GM19043 (cell line): ENCODE measurements at regions not wholly inside any gene's neighbourhood (a gene's known extent, or its start where the extent isn't known, plus 50 kb on each side); places are given as distances from the start of the nearest gene placed in this dataset.

Experiments used
- ATAC-seq: cut with Tn5 transposase; IDR thresholded peaks from one replicate; pipeline ENCODE4 v1.9.1; 2021; ENCODE audit warnings: low read depth; ENCODE audit not compliant: unreplicated experiment

DNA sequence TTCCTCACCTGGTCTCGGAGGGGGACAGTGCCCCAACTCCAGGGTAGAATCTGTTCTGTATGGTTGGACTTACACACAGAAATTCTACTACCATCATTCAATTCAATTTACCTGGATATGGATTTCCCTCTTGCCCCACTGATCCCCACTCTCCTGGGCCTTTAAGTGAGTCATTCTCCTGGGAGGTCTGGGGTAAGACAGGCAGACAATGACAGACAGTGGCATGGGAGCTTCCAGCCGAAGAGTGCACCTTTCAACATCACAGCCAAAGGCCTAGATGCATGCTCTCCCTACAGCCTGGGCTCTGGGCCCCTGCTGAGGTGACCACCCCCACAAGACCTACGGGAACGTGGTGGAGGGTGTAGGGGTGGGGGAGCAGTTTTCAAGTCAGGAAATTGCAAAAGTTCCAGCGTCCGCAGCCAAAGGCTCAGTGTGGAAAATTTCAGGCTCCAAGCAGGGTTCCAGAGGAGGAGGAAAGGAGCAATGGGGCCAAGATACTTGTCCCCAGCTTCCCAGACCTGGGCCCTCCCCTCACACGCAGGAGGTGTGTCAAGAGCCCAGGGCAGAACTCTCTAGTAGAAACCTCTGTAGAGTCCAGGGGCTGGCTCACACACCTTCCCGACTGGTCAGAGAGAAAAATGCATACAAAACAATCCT, 296.4 kb downstream of the CYP26B1 start:
- no peak for ATAC-seq

DNA sequence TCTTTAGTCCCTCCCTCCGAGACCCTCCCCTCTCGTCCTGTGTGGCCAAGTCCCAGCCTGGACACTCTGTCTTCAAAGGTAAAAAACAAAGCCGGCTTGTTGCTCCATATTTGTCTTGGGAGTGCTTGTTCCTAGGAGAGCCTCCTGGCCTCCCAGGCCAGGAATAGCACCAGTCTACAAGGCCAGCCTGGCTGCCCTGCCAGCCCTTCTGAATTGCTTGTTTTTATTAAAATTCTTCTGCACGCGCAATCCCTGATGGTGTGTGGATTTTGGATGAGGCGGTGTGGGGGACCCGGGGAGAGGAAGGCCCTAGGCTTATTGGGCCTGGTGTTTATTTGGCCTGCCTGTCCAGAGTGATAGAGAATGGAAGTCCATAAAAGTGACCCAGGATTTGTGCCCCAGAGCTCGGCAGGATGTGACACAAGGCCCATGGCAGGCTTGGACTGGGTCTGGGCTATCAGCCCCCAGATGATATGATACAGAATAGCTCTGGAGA, 297.3 kb downstream of the CYP26B1 start:
- ATAC-seq: no peak

DNA sequence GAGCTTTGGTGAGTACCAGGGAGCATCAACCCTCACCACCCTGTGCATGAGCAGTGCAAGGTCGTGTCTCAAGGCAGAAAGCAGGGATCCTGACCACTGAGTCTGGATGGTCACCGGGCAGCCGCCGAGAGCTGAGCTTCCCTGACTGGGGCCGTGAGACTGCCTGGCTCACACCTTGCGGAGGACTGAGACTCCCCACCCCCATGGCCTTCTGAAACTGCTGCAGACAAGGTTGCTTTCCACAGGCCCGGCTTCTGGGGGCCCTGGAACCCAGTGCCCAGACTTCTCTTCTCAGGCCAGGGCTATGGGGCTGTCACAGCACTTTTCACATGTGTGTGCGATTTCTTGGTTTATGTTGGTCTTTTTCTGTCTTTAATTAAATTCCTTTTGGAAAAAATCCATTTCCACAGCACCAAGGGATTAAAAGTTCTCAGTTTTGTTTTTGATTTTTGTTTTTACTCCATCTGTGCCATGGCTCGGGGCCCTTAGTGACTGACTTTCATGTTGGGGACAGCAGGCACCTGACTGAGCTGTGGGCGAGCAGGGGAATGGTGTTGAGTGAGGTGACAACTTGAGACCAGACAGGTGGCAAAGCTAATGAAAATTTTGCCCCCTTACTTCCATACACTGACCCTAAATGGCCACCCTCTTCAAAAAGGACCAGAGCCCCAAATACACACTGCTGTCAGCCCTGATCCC, 297.9 kb downstream of the CYP26B1 start:
- no peak for ATAC-seq

DNA sequence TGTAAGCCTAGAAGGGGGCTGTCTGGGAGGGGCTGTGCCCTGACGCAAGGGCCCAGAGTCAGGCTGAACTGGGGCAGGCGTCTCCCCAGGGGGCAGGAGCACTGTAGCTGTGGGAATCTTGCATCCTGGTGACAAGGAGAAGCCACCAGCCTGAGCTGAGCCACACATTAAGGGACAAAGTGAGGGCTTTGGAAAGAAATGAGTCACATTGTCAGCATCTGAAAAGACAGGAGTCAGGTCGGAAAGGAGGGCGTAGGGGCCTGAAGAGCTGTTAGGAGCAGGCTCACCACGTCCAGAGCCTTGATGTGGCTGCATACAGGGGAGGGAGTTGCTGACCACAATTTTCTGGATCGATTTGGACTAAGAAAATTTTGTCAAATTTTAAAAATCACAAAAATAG, 298.6 kb downstream of the CYP26B1 start:
- ATAC-seq: no peak

DNA sequence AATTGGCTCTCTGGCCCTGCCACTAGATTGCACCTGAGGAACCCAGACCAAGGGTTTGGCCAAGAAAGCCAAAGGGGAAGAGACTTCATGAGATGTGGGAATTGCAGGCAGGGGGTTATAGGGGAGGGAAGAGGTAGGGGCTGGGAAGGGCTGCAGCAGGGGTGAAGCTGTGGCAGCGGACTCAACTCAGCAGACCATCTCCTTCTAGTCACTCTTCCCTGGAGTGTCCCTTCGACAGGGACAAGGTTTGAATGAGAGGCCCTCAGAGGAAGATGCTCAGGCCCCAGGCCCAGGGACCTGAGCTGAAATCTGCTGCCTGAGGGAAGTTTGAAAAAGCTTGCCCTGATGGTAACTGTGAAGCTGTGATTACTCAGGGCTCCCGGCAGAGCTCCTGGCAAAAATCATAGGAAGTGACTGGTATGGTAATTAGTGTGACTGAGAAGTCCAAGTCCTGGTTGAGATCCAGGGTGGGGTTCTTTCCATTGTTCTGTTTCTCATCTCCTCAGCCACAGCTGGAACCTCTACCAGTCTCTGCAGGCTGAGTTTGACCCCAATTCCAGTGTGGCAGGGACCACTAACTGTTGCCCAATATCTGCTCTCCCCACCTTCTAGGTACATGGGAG, 300.9 kb downstream of the CYP26B1 start:
- no peak for ATAC-seq

DNA sequence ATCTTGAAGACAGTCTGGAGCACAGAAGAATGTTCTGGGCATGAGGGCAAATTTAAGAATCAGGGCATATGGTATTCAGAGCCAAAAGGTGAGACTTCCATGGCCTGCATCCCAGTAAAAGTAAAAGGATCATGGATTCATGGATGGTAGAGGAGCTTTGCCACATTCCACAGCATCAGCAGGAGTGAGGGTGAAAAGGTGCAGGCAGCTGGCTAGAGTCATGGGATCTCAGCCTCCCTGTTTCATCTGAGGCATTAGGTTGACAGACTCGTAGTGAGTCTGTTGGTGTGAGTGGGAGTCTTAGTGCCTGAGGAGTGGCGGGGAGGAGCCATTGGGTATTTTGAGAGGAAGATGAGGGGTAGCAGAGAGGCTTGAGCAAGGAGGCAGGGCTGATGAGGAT, 301.6 kb downstream of the CYP26B1 start:
- no peak for ATAC-seq

DNA sequence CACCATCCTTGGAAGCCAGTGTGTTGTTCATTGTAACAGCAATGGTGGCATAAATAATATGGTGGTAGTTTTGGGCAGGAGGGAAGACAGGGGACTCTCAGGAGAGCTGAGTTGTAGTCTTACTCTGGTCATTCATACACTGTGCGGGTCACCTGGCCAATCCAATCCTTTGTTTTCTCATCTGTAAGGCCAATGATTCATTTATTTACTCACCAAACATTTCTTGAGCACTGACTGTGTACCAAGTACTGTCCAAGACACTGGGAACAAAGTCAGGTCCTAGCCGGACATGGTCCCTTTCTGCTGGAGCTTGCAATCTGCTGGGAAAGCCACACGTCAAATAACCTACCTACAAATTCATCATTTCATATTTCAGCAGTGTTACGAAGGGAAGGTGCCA, 302.7 kb downstream of the CYP26B1 start:
- ATAC-seq: no peak

DNA sequence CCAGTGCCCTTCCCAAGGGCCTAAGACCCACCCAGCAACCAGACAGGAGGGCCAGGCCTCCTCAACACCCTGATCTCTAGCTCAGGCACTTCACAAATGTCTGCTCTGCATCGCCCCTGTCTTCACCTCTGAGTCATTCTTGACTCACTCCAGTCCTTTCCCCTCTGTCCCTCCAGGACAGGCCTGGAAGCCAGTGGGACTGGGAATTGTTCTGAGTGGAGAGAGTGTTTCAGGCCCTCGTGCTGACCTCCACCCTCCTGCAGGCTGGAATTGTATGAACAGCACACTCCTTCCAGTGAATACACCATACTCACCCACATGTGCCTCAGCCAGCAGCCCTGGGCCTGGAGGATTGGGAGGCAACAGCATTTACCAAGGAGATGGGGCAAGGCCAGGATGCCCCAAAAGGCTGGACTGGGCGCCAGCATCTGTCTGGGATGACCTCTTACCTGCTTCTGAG, 304.2 kb downstream of the CYP26B1 start:
- ATAC-seq: no peak

DNA sequence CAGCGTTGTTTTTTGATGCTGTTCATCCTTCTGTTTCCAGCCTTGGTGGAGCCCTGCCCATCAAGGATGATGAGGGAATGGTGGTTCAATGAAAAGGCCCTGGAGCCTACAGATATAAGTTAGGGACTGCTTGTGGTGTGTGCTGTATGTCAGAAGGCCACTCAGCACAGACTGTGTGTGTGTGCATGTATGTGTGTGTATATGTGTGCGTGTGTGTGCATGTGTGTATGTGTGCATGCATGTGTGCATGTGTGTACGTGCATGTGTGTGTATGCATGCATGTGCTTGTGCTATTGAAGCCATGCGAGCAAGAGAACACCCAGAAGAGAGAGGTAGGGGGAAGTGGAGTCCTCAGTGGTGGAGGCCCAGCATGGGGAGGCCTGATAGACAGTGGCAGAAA, 304.9 kb downstream of the CYP26B1 start:
- no peak for ATAC-seq

DNA sequence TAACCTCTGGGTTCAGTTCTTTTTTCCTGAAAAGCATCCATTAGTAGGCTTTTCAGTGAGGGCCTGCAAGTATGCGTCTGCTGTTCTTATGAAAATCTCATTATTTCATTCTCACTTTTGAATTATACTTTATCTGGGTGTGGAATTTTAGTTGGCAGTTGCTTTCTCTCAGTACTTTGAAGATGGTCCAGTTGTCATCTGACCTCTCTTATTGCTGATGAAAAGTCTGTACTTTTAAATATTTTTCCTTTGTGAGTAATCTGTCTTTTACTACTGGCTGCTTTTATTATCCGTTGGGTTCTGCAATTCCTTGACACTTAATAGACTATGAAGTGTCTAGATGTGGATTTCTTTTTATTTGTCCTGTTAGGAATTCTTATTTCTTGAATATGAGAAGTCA, 307.8 kb downstream of the CYP26B1 start:
- ATAC-seq: no peak

DNA sequence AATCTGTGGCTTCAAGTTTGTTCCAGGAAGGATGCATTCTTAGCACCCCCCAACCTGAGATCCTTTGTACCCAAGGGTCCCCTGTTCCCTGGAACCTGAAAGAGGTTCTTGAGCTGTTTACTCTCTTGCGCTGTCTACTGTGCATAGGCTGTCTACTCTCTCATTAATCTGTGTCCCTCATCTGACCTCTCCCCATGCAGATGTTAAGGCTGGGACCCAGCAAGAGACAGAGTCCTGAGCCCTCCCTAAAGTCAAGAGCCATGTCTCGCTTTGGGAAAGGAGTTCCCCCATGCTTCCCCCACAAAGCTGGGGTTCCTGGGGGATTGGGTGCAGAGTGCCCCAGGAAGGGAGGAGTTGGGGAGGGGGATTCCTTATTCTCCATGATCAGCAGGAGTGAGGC, 312.9 kb downstream of the CYP26B1 start:
- ATAC-seq: no peak

DNA sequence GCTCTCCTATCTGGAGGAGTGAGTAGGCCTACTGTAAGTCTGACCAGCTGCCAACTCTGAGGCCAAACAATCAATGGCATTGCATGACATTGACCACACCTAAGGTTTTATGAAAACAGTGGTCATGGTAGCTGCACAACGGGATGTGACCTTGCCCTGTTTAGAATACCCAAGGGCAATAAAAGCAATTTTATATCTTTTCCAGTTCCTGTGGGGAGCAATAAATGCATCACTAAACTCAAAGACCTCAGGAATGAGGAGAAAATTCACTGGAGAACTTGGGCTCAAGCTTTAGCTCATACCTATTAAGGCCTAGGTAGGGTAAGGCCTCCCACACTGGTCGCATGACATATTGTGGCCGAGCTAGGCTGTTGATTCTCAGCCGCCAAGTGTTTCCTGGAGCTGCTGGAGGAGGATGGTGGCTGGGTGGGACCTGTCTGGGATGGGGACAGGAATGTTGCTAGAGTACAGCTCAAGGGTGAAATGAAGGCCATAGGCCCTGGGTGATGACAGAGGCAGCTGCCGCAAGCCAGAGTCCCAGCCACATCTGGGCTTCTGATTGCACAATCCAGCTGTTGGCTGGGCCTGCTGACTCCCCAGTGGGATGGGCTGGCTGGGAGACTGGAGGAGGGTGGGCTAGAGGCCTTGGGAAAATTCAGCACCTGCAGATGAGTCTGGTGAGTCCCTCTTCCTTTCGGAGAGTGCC, 313.7 kb downstream of the CYP26B1 start:
- ATAC-seq: no peak

DNA sequence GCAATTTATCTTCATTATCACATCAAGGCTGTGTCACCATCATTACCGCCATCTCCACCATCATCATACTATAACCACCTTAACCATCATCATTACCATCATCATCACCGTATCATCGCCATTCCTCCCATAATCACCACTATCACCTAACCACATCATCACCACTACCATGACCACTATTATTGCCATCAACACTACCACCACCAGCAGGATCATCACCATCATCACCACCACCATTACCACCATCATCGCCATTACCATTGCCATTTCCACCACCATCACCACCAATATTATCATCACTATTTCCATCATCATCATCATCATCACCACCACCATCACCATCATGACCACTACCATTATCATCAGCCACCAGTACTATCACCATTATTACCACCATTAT, 314.4 kb downstream of the CYP26B1 start:
- no peak for ATAC-seq

DNA sequence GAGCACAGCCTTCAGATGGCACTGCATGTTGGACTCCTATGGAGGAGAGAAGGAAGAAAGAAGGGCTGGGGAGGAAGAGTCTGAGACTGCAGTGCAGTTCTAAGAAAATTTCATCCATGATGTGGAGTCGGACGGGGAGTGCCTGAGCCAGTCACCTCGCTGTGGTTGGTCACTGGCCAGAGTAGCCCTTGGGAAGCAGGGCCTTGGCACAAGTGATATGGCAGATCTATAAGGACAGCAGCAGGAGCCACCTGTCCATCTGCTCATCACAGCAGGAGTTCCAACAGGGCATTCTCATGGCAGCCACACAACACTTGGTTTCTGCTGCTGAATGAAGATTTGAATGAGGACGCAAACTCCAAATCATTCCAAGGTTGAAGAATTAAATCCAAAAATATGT, 314.8 kb downstream of the CYP26B1 start:
- ATAC-seq: no peak

DNA sequence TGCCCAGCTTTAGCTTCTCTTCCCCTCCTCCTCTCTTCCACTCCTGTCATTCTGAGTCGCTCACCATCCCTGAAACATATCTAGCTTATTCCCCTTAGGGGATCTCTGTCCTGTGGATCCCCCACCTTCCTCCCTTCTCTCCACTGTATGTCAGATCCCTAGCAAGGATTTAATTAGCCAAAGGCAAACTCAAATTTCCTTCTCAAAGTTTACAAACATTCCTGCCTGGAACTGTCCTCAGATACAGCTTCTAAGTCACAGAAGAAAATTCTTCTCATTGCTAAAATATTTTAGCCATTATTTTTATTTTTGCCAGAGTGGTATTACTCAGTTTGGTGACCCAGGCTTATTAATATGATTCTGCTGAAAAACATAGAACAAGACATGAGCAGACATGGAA, 315.3 kb downstream of the CYP26B1 start:
- no peak for ATAC-seq

DNA sequence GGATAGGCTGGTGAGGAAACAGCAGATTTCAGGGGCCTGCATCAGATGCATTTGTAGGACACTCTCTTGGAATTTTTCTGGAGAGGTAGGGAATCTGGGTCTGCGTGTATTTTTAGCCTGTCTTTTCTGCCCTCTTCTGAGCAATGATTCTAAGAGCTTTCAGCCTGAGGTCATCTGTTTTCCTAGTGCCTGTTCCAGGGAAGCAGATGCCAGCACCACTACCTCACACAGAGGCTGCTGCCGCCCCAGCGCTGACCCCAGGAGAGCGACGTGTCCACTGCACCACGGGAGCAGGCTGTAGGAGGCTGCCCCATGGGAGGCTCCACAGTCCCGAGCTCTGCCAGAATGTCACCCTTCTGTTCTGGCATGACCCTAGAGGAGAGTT, 316.5 kb downstream of the CYP26B1 start:
- ATAC-seq: no peak

DNA sequence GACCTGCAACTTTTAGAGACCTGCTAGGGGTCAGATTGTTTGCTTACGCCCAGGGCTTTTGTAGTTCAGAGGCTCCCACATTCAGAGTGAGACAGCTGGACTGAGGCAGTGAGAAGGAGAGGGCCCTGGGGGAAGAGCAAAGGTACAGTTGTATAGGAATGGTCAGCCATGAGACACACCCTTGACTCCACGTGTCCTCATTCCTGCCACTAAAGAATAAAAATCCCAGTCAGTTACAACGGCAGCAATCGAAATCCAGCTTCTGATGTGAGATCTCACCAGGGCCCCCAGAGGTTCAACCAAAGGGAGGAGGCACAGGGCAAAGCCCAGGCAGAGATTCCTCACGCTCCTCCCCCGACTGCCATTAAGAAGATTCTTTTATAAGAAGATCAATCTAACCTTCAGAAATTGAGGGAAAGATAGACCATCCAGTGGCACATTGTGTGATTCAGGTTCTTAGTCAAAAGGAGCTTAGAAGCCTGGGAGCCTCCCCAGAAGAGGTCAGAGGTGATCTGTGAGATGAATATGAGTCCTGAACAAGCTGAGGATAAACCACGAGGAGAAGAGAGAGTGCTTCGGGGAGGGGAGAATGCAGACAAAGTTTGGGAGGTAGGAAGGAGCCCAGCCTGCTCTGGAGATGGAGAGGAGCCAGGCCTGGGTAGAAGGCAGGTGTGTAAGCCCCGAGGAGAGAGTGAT, 317.0 kb downstream of the CYP26B1 start:
- ATAC-seq: no peak

DNA sequence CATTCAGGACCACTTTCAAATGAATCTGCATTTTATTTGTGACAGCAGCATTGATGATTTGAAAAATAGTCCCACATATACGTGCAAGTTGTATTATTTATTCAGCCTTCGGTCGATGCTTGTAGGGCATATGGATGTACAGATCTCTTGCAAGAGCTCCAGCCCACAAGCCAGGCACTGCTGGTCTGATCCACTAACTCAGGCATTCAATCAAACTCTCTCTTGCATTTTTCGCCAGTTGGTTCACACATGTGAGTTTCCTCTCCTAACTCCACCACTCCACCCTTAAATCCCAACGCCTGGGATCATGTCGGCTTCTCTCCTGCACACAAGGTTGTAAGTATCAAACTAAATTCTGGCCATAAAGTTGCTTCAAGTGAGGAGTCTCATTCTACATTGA, 318.7 kb downstream of the CYP26B1 start:
- no peak for ATAC-seq

DNA sequence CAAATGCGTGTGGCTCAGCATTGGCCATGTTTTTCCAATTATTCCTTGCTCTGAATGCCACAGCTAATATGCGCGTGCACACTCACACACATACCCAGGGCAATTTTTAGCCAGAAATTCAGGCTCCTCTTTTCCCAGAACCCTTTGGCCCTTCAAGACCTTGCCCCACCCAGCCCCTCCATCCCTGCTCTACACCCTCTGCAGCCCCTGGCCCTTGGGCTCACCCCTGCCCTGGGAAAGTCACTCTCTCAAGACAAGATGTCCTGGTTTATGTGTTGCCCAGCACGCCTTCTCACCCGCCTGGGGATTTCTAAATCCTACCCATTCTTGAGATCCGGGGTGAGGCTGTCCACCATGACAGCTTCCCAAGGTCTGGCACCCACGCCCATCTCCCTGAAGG, 319.7 kb downstream of the CYP26B1 start:
- no peak for ATAC-seq

DNA sequence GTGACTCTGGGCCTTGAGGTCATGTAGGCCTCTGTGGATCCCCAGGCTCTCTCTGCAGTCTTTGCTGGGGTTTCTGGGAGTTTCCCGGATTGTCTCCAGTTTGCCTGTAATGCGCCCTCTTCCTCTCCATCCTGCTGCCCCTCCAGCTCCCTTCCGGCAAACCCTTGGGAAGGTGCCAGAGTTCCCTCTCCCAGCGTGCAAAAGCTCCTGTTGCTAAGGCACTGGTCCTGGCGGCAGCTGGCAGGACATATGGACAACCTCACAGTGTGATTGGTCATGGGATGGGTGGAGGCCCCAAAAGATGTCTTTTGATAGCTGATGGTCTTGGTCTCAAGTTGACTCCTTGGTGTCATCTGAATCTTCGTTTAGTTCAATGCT, 320.1 kb downstream of the CYP26B1 start:
- ATAC-seq: no peak
